ENCODE measurements at regions not wholly inside any gene's neighbourhood (a gene's known extent, or its start where the extent isn't known, plus 50 kb on each side); places are given as distances from the start of the nearest gene placed in this dataset.
A peak's percentile ranks its signal among the peaks of the same experiment; 100 is the strongest.

DNA sequence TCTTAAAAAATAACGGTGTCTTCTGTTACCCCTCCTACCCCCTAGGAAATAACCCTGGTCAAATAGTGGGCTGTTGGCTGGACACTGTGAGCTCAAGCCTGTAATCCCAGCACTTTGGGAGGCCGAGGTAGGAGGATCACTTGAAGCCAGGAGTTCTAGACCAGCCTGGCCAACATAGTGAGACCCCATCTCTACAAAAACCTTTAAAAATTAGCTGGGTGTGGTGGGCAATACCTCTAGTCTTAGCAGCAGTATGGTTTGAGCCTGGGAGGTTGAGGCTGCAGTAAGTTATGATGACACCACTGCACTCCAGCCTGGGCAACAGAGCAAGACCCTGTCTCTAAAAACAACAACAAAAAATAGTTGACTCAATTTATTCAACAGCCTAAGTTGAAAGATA, 453.7 kb downstream of the SIPA1L2 start:
- TF ChIP-seq, protein P1, sequence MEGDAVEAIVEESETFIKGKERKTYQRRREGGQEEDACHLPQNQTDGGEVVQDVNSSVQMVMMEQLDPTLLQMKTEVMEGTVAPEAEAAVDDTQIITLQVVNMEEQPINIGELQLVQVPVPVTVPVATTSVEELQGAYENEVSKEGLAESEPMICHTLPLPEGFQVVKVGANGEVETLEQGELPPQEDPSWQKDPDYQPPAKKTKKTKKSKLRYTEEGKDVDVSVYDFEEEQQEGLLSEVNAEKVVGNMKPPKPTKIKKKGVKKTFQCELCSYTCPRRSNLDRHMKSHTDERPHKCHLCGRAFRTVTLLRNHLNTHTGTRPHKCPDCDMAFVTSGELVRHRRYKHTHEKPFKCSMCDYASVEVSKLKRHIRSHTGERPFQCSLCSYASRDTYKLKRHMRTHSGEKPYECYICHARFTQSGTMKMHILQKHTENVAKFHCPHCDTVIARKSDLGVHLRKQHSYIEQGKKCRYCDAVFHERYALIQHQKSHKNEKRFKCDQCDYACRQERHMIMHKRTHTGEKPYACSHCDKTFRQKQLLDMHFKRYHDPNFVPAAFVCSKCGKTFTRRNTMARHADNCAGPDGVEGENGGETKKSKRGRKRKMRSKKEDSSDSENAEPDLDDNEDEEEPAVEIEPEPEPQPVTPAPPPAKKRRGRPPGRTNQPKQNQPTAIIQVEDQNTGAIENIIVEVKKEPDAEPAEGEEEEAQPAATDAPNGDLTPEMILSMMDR (IDR thresholded peaks at IDR 0.05) = no peak
- intact Hi-C loops (cut with DNase I; ENCODE audit: low total_unique reads) = no loop called here

DNA sequence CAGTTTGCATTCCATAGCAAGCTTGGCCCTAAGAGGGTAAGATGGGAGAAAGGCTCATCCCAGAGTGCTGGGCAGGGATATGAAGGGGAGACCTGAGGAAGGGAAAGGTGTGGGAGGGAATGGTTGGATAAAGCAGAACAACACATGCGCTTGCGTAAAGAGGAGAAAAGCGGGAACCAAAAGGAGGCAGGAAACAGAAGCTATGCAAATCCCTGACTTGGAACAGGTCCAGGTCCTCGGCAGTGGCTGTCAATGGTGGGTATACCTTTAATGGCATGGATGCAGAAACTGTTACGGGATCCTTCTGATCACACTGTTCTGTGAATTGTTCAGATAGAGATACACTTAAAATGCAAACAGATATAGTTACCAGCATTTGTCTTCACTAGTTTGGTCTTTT, 455.6 kb downstream of the SIPA1L2 start:
- Histone ChIP-seq H3K36me3 (no peaks in the 10 kb centered on the region), H3K4me3 (no peak overlapping the region), H3K4me1 (no peaks in the 10 kb centered on the region), H3K9me3 (no peaks in the 10 kb centered on the region), H3K27ac (no peak overlapping the region), H3K27me3 (no peaks in the 10 kb centered on the region)
- intact Hi-C loops (cut with DNase I; ENCODE audit: low total_unique reads) = no loop called here
- TF ChIP-seq, protein P1 (IDR thresholded peaks at IDR 0.05) = no peak
- DNase-seq = peak in 1 of 2 donors; percentile 29

More for the DNA sequence above, 453.7 kb downstream of the SIPA1L2 start:
- H3K36me3 ChIP-seq = no peaks in the 10 kb centered on the region
- H3K27me3 ChIP-seq = no peaks in the 10 kb centered on the region
- H3K4me3 ChIP-seq = no peak overlapping the region
- H3K4me1 ChIP-seq = peaks cover 0 to 3% (median 0%) of the 10 kb centered on the region in 4 donors
- H3K9me3 ChIP-seq = no peaks in the 10 kb centered on the region
- DNase-seq = no peak
- H3K27ac ChIP-seq = no peak overlapping the region

DNA sequence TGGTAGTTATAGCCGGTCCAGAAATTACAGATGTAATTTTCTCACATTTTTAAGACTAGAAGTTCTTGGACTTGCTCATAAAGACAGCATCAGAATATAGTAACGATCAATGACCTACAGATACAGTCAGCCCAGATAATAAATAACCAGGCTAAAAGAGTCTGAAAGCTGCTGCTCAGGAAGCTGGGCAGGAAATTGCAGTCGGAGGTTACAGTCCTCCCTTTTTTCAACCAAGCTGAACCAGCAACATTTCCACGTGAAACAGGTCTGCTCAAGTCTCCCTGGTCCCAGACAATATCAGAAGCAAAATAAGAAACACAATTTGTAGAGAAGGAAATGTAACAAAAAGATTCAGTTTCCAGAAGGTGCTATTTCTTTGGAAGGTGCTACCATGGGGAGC, 457.4 kb downstream of the SIPA1L2 start:
- H3K27me3 ChIP-seq = no peaks in the 10 kb centered on the region
- TF ChIP-seq, protein P1 (IDR thresholded peaks at IDR 0.05) = no peak
- no peak for DNase-seq
- no peak overlapping the region for H3K27ac ChIP-seq
- no peaks in the 10 kb centered on the region for H3K4me1 ChIP-seq
- intact Hi-C loops (cut with DNase I; ENCODE audit: low total_unique reads) = no loop called here
- no peak overlapping the region for H3K4me3 ChIP-seq
- H3K36me3 ChIP-seq = no peaks in the 10 kb centered on the region
- H3K9me3 ChIP-seq = no peaks in the 10 kb centered on the region

DNA sequence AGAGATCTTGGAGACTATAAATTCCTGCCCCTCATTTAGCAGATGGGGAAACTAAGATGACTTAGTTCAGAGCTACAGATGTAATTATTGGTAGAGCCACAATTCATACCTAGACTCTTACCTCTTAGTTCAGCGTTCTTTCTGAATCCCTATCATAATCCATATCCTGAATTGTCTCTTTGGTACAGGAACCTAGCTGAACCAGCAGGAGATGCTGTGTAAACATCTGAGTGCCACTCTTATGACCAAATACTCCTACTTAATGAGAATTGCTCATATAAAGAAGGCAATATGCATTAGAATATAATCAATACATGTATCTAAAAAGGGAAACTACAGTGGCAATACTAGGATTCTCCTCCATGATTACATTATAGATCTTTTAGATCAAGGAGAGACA, 459.0 kb downstream of the SIPA1L2 start:
- Histone ChIP-seq H3K9me3 (no peaks in the 10 kb centered on the region), H3K36me3 (no peaks in the 10 kb centered on the region), H3K27me3 (no peaks in the 10 kb centered on the region), H3K27ac (no peak overlapping the region), H3K4me1 (no peaks in the 10 kb centered on the region), H3K4me3 (no peak overlapping the region)
- TF ChIP-seq, protein P1 (IDR thresholded peaks at IDR 0.05) = no peak
- intact Hi-C loops (cut with DNase I; ENCODE audit: low total_unique reads) = no loop called here
- no peak for DNase-seq

DNA sequence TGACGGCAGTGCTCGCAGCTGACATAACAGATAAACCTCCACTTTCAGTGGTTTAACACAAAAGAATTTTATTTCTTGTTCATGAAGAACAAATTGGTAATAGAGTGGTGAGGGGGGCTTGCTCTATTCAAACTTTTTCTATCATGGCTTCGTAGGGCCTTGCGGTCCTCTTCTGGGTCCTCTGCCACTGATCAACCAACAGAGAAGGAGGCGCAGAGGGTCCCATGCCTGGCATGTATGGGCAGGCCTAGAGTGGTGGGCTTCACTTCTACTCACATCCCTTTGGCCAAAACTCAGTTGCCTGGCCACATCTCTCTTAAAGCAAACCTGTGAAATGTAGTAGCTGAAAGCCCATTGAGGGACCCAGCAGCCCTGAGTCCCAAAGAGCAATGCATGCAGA, 460.5 kb downstream of the SIPA1L2 start:
- H3K9me3 ChIP-seq = no peaks in the 10 kb centered on the region
- H3K27me3 ChIP-seq = no peaks in the 10 kb centered on the region
- H3K4me1 ChIP-seq = no peaks in the 10 kb centered on the region
- H3K27ac ChIP-seq = no peak overlapping the region
- TF ChIP-seq, protein P1 (IDR thresholded peaks at IDR 0.05) = no peak
- intact Hi-C loops (cut with DNase I; ENCODE audit: low total_unique reads) = no loop called here
- H3K36me3 ChIP-seq = no peaks in the 10 kb centered on the region
- H3K4me3 ChIP-seq = no peak overlapping the region
- no peak for DNase-seq

DNA sequence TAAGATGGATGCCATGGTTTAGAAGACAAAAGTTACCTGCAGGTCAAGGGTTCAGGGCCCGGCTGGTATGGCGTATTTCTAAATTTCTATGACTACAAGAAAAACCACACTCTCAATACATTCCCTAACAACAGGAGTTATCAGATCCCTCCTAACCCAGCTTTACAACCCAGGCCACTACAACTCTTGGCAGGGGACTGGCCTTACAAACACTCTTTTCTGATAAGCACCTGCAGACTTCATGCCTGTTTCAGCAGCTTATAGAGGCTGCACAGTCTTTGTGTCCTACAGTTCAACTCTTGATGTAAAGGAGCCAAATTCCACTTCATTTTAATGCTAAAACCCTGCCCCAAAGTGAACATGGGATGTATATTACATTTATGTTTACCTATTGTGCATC, 461.4 kb downstream of the SIPA1L2 start:
- no peaks in the 10 kb centered on the region for H3K9me3 ChIP-seq
- no peak for DNase-seq
- no peaks in the 10 kb centered on the region for H3K36me3 ChIP-seq
- intact Hi-C loops (cut with DNase I; ENCODE audit: low total_unique reads) = no loop called here
- no peaks in the 10 kb centered on the region for H3K27me3 ChIP-seq
- no peak overlapping the region for H3K4me3 ChIP-seq
- no peak overlapping the region for H3K27ac ChIP-seq
- no peaks in the 10 kb centered on the region for H3K4me1 ChIP-seq
- TF ChIP-seq, protein P1 (IDR thresholded peaks at IDR 0.05) = no peak

Measured in tibial artery (tissue), 4 donors.